ENCODE measurements at regions not wholly inside any gene's neighbourhood (a gene's known extent, or its start where the extent isn't known, plus 50 kb on each side); places are given as distances from the start of the nearest gene placed in this dataset.

GRCh38 chr5:6178846-6179532 lies 199.4 kb downstream of the MED10 start:
- no peaks in the 10 kb centered on the region for H3K4me1 ChIP-seq (ENCODE audit: insufficient read depth, low read length)
- FAIRE-seq, result no peak
- no peak overlapping the region for H3K9ac ChIP-seq (ENCODE audit: low read length)
- no peak overlapping the region for H3K4me2 ChIP-seq (ENCODE audit: low read length)
- Mint-ChIP-seq H3K27me3 (ENCODE audit: low read depth, unreplicated experiment) (peaks cover 27% of the 10 kb centered on the region), H3K4me3 (ENCODE audit: unreplicated experiment) (no peak overlapping the region), H3K4me1 (ENCODE audit: low read depth, unreplicated experiment) (no peaks in the 10 kb centered on the region), H3K27ac (ENCODE audit: unreplicated experiment) (no peak overlapping the region), H3K9me3 (ENCODE audit: unreplicated experiment) (no peaks in the 10 kb centered on the region), H3K36me3 (ENCODE audit: low read depth, unreplicated experiment) (no peaks in the 10 kb centered on the region)
- no peak for DNase-seq (ENCODE audit: low read depth)
- no peaks in the 10 kb centered on the region for H3K36me3 ChIP-seq (ENCODE audit: insufficient read depth, low read length)
- H3K4me3 ChIP-seq (ENCODE audit: insufficient read depth, low read depth, low read length), result no peak overlapping the region
- TF ChIP-seq EZH2 (IDR thresholded peaks at IDR 0.05; ENCODE audit: insufficient read depth, low read length), result no peak
- TF ChIP-seq CTCF (IDR thresholded peaks at IDR 0.05; ENCODE audit: insufficient read depth, low read depth, low read length), result no peak
- no peaks in the 10 kb centered on the region for H3K27me3 ChIP-seq (ENCODE audit: insufficient read depth, low read length)
- no peak overlapping the region for H3K27ac ChIP-seq (ENCODE audit: low read depth, low read length)
- H2AFZ ChIP-seq (ENCODE audit: low read depth, low read length), result no peak overlapping the region
- H3K79me2 ChIP-seq (ENCODE audit: insufficient read depth, low read length), result no peaks in the 10 kb centered on the region
- H3K9me3 ChIP-seq (ENCODE audit: insufficient read depth, low read depth, low read length), result peaks cover 10% of the 10 kb centered on the region
- H4K20me1 ChIP-seq (ENCODE audit: insufficient read depth, low read length), result no peaks in the 10 kb centered on the region

DNA sequence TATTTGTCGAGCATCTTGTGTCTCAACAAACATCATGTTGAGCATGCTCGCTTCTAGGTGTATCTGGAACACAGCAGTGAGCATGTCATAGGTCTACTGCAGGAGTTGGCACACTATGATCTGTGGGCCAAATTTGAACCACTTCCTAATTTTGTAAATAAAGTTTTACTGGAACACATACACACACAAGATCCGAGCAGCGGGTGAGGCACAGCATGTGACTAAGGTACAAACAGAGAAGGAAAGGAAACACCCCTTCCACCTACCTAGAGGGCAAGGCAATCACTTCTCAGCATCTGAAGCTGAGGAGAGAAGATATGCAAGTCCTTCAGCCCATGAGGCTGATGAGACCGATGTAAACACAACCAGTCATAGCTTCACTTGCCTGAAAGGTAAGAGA lies 200.4 kb downstream of the MED10 start:
- FAIRE-seq (no peak), DNase-seq (ENCODE audit: low read depth) (no peak)
- H3K9me3 ChIP-seq (ENCODE audit: insufficient read depth, low read depth, low read length), result peaks cover 6% of the 10 kb centered on the region
- H3K4me2 ChIP-seq (ENCODE audit: low read length), result no peak overlapping the region
- Mint-ChIP-seq H3K4me3 (ENCODE audit: unreplicated experiment) (no peak overlapping the region), H3K27me3 (ENCODE audit: low read depth, unreplicated experiment) (peaks cover 27% of the 10 kb centered on the region), H3K27ac (ENCODE audit: unreplicated experiment) (no peak overlapping the region), H3K9me3 (ENCODE audit: unreplicated experiment) (no peaks in the 10 kb centered on the region), H3K36me3 (ENCODE audit: low read depth, unreplicated experiment) (no peaks in the 10 kb centered on the region), H3K4me1 (ENCODE audit: low read depth, unreplicated experiment) (no peaks in the 10 kb centered on the region)
- no peaks in the 10 kb centered on the region for H3K4me1 ChIP-seq (ENCODE audit: insufficient read depth, low read length)
- TF ChIP-seq EZH2 (IDR thresholded peaks at IDR 0.05; ENCODE audit: insufficient read depth, low read length), result no peak
- TF ChIP-seq CTCF (IDR thresholded peaks at IDR 0.05; ENCODE audit: insufficient read depth, low read depth, low read length), result no peak
- no peak overlapping the region for H3K4me3 ChIP-seq (ENCODE audit: insufficient read depth, low read depth, low read length)
- no peaks in the 10 kb centered on the region for H3K36me3 ChIP-seq (ENCODE audit: insufficient read depth, low read length)
- no peaks in the 10 kb centered on the region for H4K20me1 ChIP-seq (ENCODE audit: insufficient read depth, low read length)
- H3K79me2 ChIP-seq (ENCODE audit: insufficient read depth, low read length), result no peaks in the 10 kb centered on the region
- H3K27ac ChIP-seq (ENCODE audit: low read depth, low read length), result no peak overlapping the region
- no peaks in the 10 kb centered on the region for H3K27me3 ChIP-seq (ENCODE audit: insufficient read depth, low read length)
- H3K9ac ChIP-seq (ENCODE audit: low read length), result no peak overlapping the region
- no peak overlapping the region for H2AFZ ChIP-seq (ENCODE audit: low read depth, low read length)

GRCh38 chr5:6176102-6176693 lies 202.1 kb downstream of the MED10 start:
- Histone ChIP-seq H3K9me3 (ENCODE audit: insufficient read depth, low read depth, low read length) (peaks cover 5% of the 10 kb centered on the region), H3K36me3 (ENCODE audit: insufficient read depth, low read length) (no peaks in the 10 kb centered on the region), H4K20me1 (ENCODE audit: insufficient read depth, low read length) (no peaks in the 10 kb centered on the region), H3K4me2 (ENCODE audit: low read length) (no peak overlapping the region), H2AFZ (ENCODE audit: low read depth, low read length) (no peak overlapping the region), H3K4me3 (ENCODE audit: insufficient read depth, low read depth, low read length) (no peak overlapping the region), H3K27me3 (ENCODE audit: insufficient read depth, low read length) (no peaks in the 10 kb centered on the region), H3K27ac (ENCODE audit: low read depth, low read length) (no peak overlapping the region), H3K79me2 (ENCODE audit: insufficient read depth, low read length) (no peaks in the 10 kb centered on the region), H3K9ac (ENCODE audit: low read length) (no peak overlapping the region), H3K4me1 (ENCODE audit: insufficient read depth, low read length) (no peaks in the 10 kb centered on the region)
- FAIRE-seq (no peak), DNase-seq (ENCODE audit: low read depth) (no peak)
- Mint-ChIP-seq H3K27me3 (ENCODE audit: low read depth, unreplicated experiment) (peaks cover 14% of the 10 kb centered on the region), H3K36me3 (ENCODE audit: low read depth, unreplicated experiment) (no peaks in the 10 kb centered on the region), H3K4me1 (ENCODE audit: low read depth, unreplicated experiment) (no peaks in the 10 kb centered on the region), H3K27ac (ENCODE audit: unreplicated experiment) (no peak overlapping the region), H3K4me3 (ENCODE audit: unreplicated experiment) (no peak overlapping the region), H3K9me3 (ENCODE audit: unreplicated experiment) (no peaks in the 10 kb centered on the region)
- TF ChIP-seq CTCF (IDR thresholded peaks at IDR 0.05; ENCODE audit: insufficient read depth, low read depth, low read length) (no peak), EZH2 (IDR thresholded peaks at IDR 0.05; ENCODE audit: insufficient read depth, low read length) (no peak)
